ENCODE measurements at regions not wholly inside any gene's neighbourhood (a gene's known extent, or its start where the extent isn't known, plus 50 kb on each side); places are given as distances from the start of the nearest gene placed in this dataset.
A peak's percentile ranks its signal among the peaks of the same experiment; 100 is the strongest.

DNA sequence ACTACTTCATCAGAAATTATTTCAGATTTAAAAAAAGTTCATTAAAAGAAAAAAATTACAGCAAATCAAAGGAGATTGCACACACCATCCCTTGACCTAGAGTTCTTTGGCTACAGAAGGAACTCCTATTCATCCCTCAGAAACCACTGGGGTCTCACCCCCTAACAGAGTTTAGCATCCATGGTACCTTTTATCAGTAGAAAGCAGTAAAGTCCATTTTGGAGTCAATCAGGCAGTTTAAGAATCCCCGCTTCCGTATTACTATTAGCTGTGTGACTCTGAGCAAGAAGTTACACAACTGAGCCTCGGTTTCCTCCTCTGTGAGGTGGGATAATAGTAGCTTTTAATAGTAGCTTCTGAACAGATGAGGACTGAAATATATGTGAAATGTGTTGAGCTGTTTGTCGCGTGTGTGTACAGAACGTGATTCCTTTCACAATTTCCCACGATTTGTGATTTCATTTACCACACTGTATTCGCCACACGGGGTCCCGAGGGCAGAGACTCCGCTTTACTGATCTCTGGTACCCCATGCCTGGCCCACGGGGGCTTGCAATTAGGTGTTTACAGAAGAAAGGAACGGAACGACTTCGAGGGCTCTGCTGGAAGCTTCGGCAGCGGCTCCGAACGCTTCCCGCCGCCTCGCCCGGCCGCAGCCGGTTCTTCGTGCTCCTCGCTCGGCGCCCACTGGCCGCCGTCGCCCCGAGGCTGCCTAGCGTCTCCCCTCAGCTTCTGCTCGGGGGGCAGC is 72.5 kb upstream of the ZBED5 start:
- no peaks in the 10 kb centered on the region for H3K36me3 ChIP-seq (ENCODE audit: insufficient read depth, low read length)
- intact Hi-C loops (cut with DNase I, micrococcal nuclease): loop anchor here (5.0 to 10.0 kb wide), 3 partner anchors 227 to 1354 kb away; no protein-coding TSS in a partner anchor
- no peak overlapping the region for H3K27ac Mint-ChIP-seq
- peaks cover 47% of the 10 kb centered on the region for H3K27me3 Mint-ChIP-seq
- H3K27me3 ChIP-seq (ENCODE audit: control insufficient read depth in 1 of 2, insufficient read depth in 2 of 2, low read length in 2 of 2): peaks cover 25 to 35% of the 10 kb centered on the region in 2 experiments
- H3K36me3 Mint-ChIP-seq (ENCODE audit: low read depth): no peaks in the 10 kb centered on the region
- no peak overlapping the region for H3K27ac ChIP-seq (ENCODE audit: low read depth in 1 of 2, low read length in 2 of 2)
- DNase-seq: peak in 8 of 14 experiments; percentile 5 to 56 (median 28)
- H3K4me1 Mint-ChIP-seq (ENCODE audit: low read depth): peaks cover 24% of the 10 kb centered on the region
- peak overlapping the region; percentile 86 for H3K4me3 Mint-ChIP-seq
- peaks cover 24% of the 10 kb centered on the region for H3K4me1 ChIP-seq (ENCODE audit: insufficient read depth, low read length)
- ChIA-PET POLR2A (interaction anchor here (1.9 to 2.2 kb wide), 2 partner anchors 72 to 121 kb away, joined by 10 to 15 read pairs; partner anchors contain the start of genes EIF4G2 and ZBED5), CTCF (interaction anchor here (0.9 to 2.3 kb wide), 4 partner anchors 10 to 138 kb away, joined by 3 to 11 read pairs (median 5); no protein-coding TSS in a partner anchor)
- H3K9me3 Mint-ChIP-seq: no peaks in the 10 kb centered on the region
- TF ChIP-seq, protein P1, sequence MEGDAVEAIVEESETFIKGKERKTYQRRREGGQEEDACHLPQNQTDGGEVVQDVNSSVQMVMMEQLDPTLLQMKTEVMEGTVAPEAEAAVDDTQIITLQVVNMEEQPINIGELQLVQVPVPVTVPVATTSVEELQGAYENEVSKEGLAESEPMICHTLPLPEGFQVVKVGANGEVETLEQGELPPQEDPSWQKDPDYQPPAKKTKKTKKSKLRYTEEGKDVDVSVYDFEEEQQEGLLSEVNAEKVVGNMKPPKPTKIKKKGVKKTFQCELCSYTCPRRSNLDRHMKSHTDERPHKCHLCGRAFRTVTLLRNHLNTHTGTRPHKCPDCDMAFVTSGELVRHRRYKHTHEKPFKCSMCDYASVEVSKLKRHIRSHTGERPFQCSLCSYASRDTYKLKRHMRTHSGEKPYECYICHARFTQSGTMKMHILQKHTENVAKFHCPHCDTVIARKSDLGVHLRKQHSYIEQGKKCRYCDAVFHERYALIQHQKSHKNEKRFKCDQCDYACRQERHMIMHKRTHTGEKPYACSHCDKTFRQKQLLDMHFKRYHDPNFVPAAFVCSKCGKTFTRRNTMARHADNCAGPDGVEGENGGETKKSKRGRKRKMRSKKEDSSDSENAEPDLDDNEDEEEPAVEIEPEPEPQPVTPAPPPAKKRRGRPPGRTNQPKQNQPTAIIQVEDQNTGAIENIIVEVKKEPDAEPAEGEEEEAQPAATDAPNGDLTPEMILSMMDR (IDR thresholded peaks at IDR 0.05): no peak
- no peaks in the 10 kb centered on the region for H3K9me3 ChIP-seq (ENCODE audit: control insufficient read depth in 1 of 2, insufficient read depth in 1 of 2, low read length in 2 of 2)
- ATAC-seq (ENCODE audit: poor library complexity): no peak
- peak overlapping the region; percentile 39 for H3K4me3 ChIP-seq (ENCODE audit: low read length)

DNA sequence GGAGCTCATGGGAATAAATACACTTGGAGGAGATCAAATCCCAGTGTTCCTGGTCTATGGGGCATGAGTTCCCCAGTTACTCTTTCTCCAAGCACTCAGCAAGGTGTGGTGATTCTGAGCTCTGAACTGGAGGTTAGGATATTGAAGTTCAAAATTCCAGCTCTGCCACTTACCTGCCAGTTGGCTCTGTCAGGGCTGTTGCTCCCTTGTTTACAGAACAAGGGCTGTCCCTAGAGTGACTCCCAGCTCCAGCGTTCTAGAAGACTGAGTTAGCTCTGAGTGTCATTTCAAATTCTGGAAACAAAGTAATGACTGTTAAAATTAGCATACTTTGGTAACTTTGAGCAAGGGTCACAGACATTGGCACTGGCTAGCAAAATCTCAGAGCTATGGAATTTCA is 69.7 kb upstream of the ZBED5 start:
- peaks cover 14% of the 10 kb centered on the region for H3K4me1 ChIP-seq (ENCODE audit: insufficient read depth, low read length)
- H3K4me1 Mint-ChIP-seq (ENCODE audit: low read depth): peaks cover 6% of the 10 kb centered on the region
- H3K9me3 Mint-ChIP-seq: no peaks in the 10 kb centered on the region
- H3K36me3 ChIP-seq (ENCODE audit: insufficient read depth, low read length): no peaks in the 10 kb centered on the region
- ATAC-seq (ENCODE audit: poor library complexity) (no peak), DNase-seq (no peak)
- H3K9me3 ChIP-seq (ENCODE audit: control insufficient read depth in 1 of 2, insufficient read depth in 1 of 2, low read length in 2 of 2): no peaks in the 10 kb centered on the region
- intact Hi-C loops (cut with DNase I, micrococcal nuclease): no loop called here
- no peak overlapping the region for H3K27ac ChIP-seq (ENCODE audit: low read depth in 1 of 2, low read length in 2 of 2)
- peaks cover 31% of the 10 kb centered on the region for H3K27me3 Mint-ChIP-seq
- peaks cover 16 to 29% of the 10 kb centered on the region in 2 experiments for H3K27me3 ChIP-seq (ENCODE audit: control insufficient read depth in 1 of 2, insufficient read depth in 2 of 2, low read length in 2 of 2)
- no peak overlapping the region for H3K27ac Mint-ChIP-seq
- ChIA-PET POLR2A (no interaction called here), CTCF (interaction anchor here (0.9 to 1.6 kb wide), 3 partner anchors 49 to 135 kb away, joined by 3 to 5 read pairs (median 4); no protein-coding TSS in a partner anchor)
- TF ChIP-seq, protein P1 (IDR thresholded peaks at IDR 0.05): no peak
- H3K36me3 Mint-ChIP-seq (ENCODE audit: low read depth): no peaks in the 10 kb centered on the region
- H3K4me3 ChIP-seq (ENCODE audit: low read length): no peak overlapping the region
- no peak overlapping the region for H3K4me3 Mint-ChIP-seq

DNA sequence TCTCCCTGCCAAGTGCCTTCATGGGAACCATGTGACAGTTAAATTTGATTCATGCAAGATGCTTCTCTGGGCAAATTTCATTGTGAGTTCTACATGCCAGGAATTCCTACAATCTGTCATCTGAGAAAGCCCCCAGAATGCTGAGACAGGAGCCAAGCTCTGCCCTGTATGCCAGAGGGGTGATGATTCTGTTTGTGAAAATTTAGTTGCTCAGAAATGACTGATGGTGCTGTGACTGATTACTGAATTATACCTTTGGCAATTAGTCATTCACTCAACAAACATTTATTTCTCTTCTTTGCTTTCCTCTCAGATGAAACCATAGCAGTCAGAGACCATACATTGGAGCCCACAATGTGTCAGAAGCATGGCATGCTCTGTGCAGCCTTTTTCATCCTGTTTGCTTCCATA is 69.0 kb upstream of the ZBED5 start:
- ATAC-seq (ENCODE audit: poor library complexity): no peak
- Histone ChIP-seq H3K27me3 (ENCODE audit: control insufficient read depth in 1 of 2, insufficient read depth in 2 of 2, low read length in 2 of 2) (peaks cover 10 to 22% of the 10 kb centered on the region in 2 experiments), H3K4me3 (ENCODE audit: low read length) (no peak overlapping the region), H3K27ac (ENCODE audit: low read depth in 1 of 2, low read length in 2 of 2) (no peak overlapping the region), H3K9me3 (ENCODE audit: control insufficient read depth in 1 of 2, insufficient read depth in 1 of 2, low read length in 2 of 2) (no peaks in the 10 kb centered on the region), H3K4me1 (ENCODE audit: insufficient read depth, low read length) (peaks cover 13% of the 10 kb centered on the region), H3K36me3 (ENCODE audit: insufficient read depth, low read length) (no peaks in the 10 kb centered on the region)
- TF ChIP-seq, protein P1 (IDR thresholded peaks at IDR 0.05): no peak
- DNase-seq: no peak
- intact Hi-C loops (cut with DNase I, micrococcal nuclease): no loop called here
- Mint-ChIP-seq H3K36me3 (ENCODE audit: low read depth) (no peaks in the 10 kb centered on the region), H3K27ac (no peak overlapping the region), H3K4me3 (no peak overlapping the region), H3K4me1 (ENCODE audit: low read depth) (peaks cover 5% of the 10 kb centered on the region), H3K27me3 (peaks cover 29% of the 10 kb centered on the region), H3K9me3 (no peaks in the 10 kb centered on the region)
- ChIA-PET CTCF (interaction anchor here (0.9 to 1.6 kb wide), 3 partner anchors 48 to 134 kb away, joined by 3 to 5 read pairs (median 4); no protein-coding TSS in a partner anchor), POLR2A (no interaction called here)
